Esophagus squamous epithelium (tissue), 5 donors: ENCODE measurements at regions not wholly inside any gene's neighbourhood (a gene's known extent, or its start where the extent isn't known, plus 50 kb on each side); places are given as distances from the start of the nearest gene placed in this dataset.
"Not testable (repeated sequence)": the region's sequence is repeated elsewhere in the genome, so short reads cannot be mapped to it uniquely, and the experiment has no call there.

Experiments
- DNase-seq: peaks from one replicate; lab custom pipeline; 2025; lab: John Stamatoyannopoulos, UW
- H3K27ac ChIP-seq, 4 donors: fragments of 200-600 bp; sonication (generic); one replicate each; pipeline ENCODE4 v1.5.1; 2016 to 2019; ENCODE audit warnings: mild to moderate bottlenecking in 1 of 4
- H3K27me3 ChIP-seq, 4 donors: fragments of 200-600 bp; sonication (generic); 1 replicate in 3 of 4; 2 replicates in 1 of 4; pipeline versions ENCODE4 v1.5.1 to v1.6.0; 2017 to 2021; ENCODE audit warnings: antibody characterized with exemption in 1 of 4
- H3K36me3 ChIP-seq, 3 donors: fragments of 200-600 bp; sonication (generic); one replicate each; pipeline ENCODE4 v1.5.1; 2016 to 2019
- H3K4me1 ChIP-seq, 3 donors: fragments of 200-600 bp; sonication (generic); one replicate each; pipeline ENCODE4 v1.5.1; 2017 to 2019
- H3K4me3 ChIP-seq, 4 donors: fragments of 200-600 bp; sonication (generic); 1 replicate in 3 of 4; 2 replicates in 1 of 4; pipeline ENCODE4 v1.5.1; 2016 to 2019; ENCODE audit warnings: mild to moderate bottlenecking in 2 of 4, moderate library complexity in 1 of 4
- H3K9me3 ChIP-seq, 3 donors: fragments of 200-600 bp; sonication (generic); one replicate each; pipeline ENCODE4 v1.5.1; 2016 to 2019
- POLR2A ChIP-seq, 4 donors: fragments of 450-650 bp; IDR thresholded peaks; one replicate each; pipeline ENCODE4 v1.6.1; 2017; ENCODE audit warnings: antibody characterized with exemption in 4 of 4, mild to moderate bottlenecking in 4 of 4, moderate library complexity in 3 of 4
- WGBS, 2 donors: methylation state at CpG; one replicate each; pipeline ENCODE4 v1.1.5; 2018; 5-methylcytosine and 5-hydroxymethylcytosine counted together
- intact Hi-C: fragments of 100-400 bp; cut with DNase I; formaldehyde crosslinking; loops from one replicate; pipeline ENCODE4 v1.15.0; 2022
- TF ChIP-seq, protein P1 (sequence below), 6 experiments: fragments of 450-650 bp in 4 of 6; fragments of 200-600 bp in 2 of 6; sonication (generic) in 2 of 6; IDR thresholded peaks; one replicate each; pipeline ENCODE4 v1.5.1; 2016 to 2019; ENCODE audit warnings: antibody characterized with exemption in 6 of 6, mild to moderate bottlenecking in 4 of 6, moderate library complexity in 4 of 6
- donor health status: DM: yes; HTN: yes; CAD: no.

- Histone ChIP-seq H3K27ac (no peak overlapping the region), H3K4me3 (no peak overlapping the region), H3K27me3 (peaks cover 0 to 27% (median 0%) of the 10 kb centered on the region in 4 donors), H3K9me3 (no peaks in the 10 kb centered on the region), H3K4me1 (no peaks in the 10 kb centered on the region), H3K36me3 (no peaks in the 10 kb centered on the region)
- TF ChIP-seq, protein P1, sequence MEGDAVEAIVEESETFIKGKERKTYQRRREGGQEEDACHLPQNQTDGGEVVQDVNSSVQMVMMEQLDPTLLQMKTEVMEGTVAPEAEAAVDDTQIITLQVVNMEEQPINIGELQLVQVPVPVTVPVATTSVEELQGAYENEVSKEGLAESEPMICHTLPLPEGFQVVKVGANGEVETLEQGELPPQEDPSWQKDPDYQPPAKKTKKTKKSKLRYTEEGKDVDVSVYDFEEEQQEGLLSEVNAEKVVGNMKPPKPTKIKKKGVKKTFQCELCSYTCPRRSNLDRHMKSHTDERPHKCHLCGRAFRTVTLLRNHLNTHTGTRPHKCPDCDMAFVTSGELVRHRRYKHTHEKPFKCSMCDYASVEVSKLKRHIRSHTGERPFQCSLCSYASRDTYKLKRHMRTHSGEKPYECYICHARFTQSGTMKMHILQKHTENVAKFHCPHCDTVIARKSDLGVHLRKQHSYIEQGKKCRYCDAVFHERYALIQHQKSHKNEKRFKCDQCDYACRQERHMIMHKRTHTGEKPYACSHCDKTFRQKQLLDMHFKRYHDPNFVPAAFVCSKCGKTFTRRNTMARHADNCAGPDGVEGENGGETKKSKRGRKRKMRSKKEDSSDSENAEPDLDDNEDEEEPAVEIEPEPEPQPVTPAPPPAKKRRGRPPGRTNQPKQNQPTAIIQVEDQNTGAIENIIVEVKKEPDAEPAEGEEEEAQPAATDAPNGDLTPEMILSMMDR (IDR thresholded peaks at IDR 0.05): no peak
- TF ChIP-seq POLR2A (IDR thresholded peaks at IDR 0.05): no peak
- DNase-seq: no peak
- intact Hi-C loops: no loop called here
These were observed 128.2 kb upstream of the RASEF start for GRCh38 chr9:83191154-83191553.

GRCh38 chr9:83189026-83189425, 126.1 kb upstream of the RASEF start:
- H3K27ac ChIP-seq, intact Hi-C loops, H3K9me3 ChIP-seq, H3K36me3 ChIP-seq, H3K4me3 ChIP-seq, DNase-seq, H3K4me1 ChIP-seq: not testable (repeated sequence)
- WGBS, 2 donors: 59 to 93% methylated on average over 2 to 3 of the region's 4 CpGs
- peaks cover 0 to 17% (median 0%) of the 10 kb centered on the region in 4 donors for H3K27me3 ChIP-seq

GRCh38 chr9:83188277-83188676, 125.3 kb upstream of the RASEF start:
- H3K4me3 ChIP-seq: no peak overlapping the region
- peaks cover 0 to 17% (median 0%) of the 10 kb centered on the region in 4 donors for H3K27me3 ChIP-seq
- no peak for DNase-seq
- no peaks in the 10 kb centered on the region for H3K9me3 ChIP-seq
- no peaks in the 10 kb centered on the region for H3K36me3 ChIP-seq
- no peak overlapping the region for H3K27ac ChIP-seq
- TF ChIP-seq, protein P1 (IDR thresholded peaks at IDR 0.05): no peak
- TF ChIP-seq POLR2A (IDR thresholded peaks at IDR 0.05): no peak
- 86% methylated on average over 3 of the region's 3 CpGs for WGBS, 2 donors
- H3K4me1 ChIP-seq: no peaks in the 10 kb centered on the region
- intact Hi-C loops: no loop called here

GRCh38 chr9:83186155-83186737, 123.3 kb upstream of the RASEF start:
- Histone ChIP-seq H3K9me3 (no peaks in the 10 kb centered on the region), H3K36me3 (no peaks in the 10 kb centered on the region), H3K4me1 (no peaks in the 10 kb centered on the region), H3K27me3 (peaks cover 0 to 17% (median 0%) of the 10 kb centered on the region in 4 donors), H3K27ac (no peak overlapping the region), H3K4me3 (no peak overlapping the region)
- TF ChIP-seq POLR2A (IDR thresholded peaks at IDR 0.05): no peak
- TF ChIP-seq, protein P1 (IDR thresholded peaks at IDR 0.05): no peak
- intact Hi-C loops: no loop called here
- WGBS, 2 donors: 37 to 38% methylated on average over 3 of the region's 3 CpGs
- no peak for DNase-seq

- H3K4me1 ChIP-seq: no peaks in the 10 kb centered on the region
- WGBS, 2 donors: 16 to 39% methylated on average over 5 to 7 of the region's 8 CpGs
- peaks cover 0 to 17% (median 0%) of the 10 kb centered on the region in 4 donors for H3K27me3 ChIP-seq
- H3K4me3 ChIP-seq: no peak overlapping the region
- no peak for DNase-seq
- TF ChIP-seq, protein P1 (IDR thresholded peaks at IDR 0.05): no peak
- TF ChIP-seq POLR2A (IDR thresholded peaks at IDR 0.05): no peak
- no peak overlapping the region for H3K27ac ChIP-seq
- H3K36me3 ChIP-seq: no peaks in the 10 kb centered on the region
- no peaks in the 10 kb centered on the region for H3K9me3 ChIP-seq
- intact Hi-C loops: no loop called here
These were observed 122.7 kb upstream of the RASEF start for GRCh38 chr9:83185488-83186154.
